A549 (cell line): ENCODE measurements at regions not wholly inside any gene's neighbourhood (a gene's known extent, or its start where the extent isn't known, plus 50 kb on each side); places are given as distances from the start of the nearest gene placed in this dataset.

ENCODE experiments used
- ATAC-seq, 2 experiments: fragments of 200-7000 bp in 1 of 2; fragments of >200 bp in 1 of 2; cut with Nextera tagmentation in 1 of 2; cut with Tn5 transposase in 1 of 2; 3 replicates each; pipeline versions ENCODE4 v1.8.0 to v1.9.1; 2018 to 2020; ENCODE audit warnings: mild to moderate bottlenecking in 1 of 2, moderate library complexity in 1 of 2
- CTCF ChIA-PET: fragments of 300-600 bp; sonication (Branson Sonifier 250); formaldehyde crosslinking; extraction: SDS; loops from one replicate; lab custom pipeline; 2021; ENCODE audit warnings: antibody characterized with exemption, inconsistent platforms; lab: Yijun Ruan, JAX
- POLR2A ChIA-PET: fragments of 350-600 bp; formaldehyde crosslinking; extraction: SDS; loops from one replicate; lab custom pipeline; 2021; ENCODE audit warnings: antibody characterized with exemption, inconsistent platforms; lab: Yijun Ruan, JAX
- DNase-seq, 2 experiments: peaks; one replicate each; pipeline versions ENCODE4 v3.0.0 to v3.0.0-alpha.2; 2011 to 2016; ENCODE audit warnings: low read depth in 1 of 2, low spot score in 1 of 2
- FAIRE-seq: peaks from 2 replicates; lab custom pipeline; 2011; peaks lifted over from hg19 to GRCh38; lab: Jason Lieb, UNC
- H3K27ac ChIP-seq, 2 experiments: fragments of >200 bp; sonication (Bioruptor Twin); formaldehyde crosslinking; 3 replicates each; pipeline ENCODE4 v1.5.1; 2016 to 2017
- H3K4me1 ChIP-seq: fragments of >200 bp; sonication (Bioruptor Twin); formaldehyde crosslinking; 3 replicates; pipeline ENCODE4 v1.6.1; 2016
- H3K4me2 ChIP-seq: fragments of >200 bp; sonication (Bioruptor Twin); formaldehyde crosslinking; 3 replicates; pipeline ENCODE4 v1.6.1; 2016
- H3K4me3 ChIP-seq: fragments of >200 bp; sonication (Bioruptor Twin); formaldehyde crosslinking; 3 replicates; pipeline ENCODE4 v1.5.1; 2016
- H3K9me3 ChIP-seq: fragments of >200 bp; sonication (Bioruptor Twin); formaldehyde crosslinking; 3 replicates; pipeline ENCODE4 v1.6.1; 2016
- BHLHE40 ChIP-seq: IDR thresholded peaks from 2 replicates; pipeline ENCODE4 v1.6.1; 2012; ENCODE audit warnings: low read depth, low read length, inconsistent platforms
- CBX8 ChIP-seq: fragments of 200-600 bp; sonication (generic); IDR thresholded peaks from 2 replicates; pipeline ENCODE4 v1.6.1; 2016
- CHD2 ChIP-seq: fragments of 150-350 bp; IDR thresholded peaks from 2 replicates; pipeline ENCODE4 v1.6.1; 2014; ENCODE audit warnings: low read length; ENCODE audit not compliant: partially characterized antibody
- EHF ChIP-seq: fragments of 250-450 bp; sonication (Bioruptor Pico); IDR thresholded peaks from 2 replicates; pipeline ENCODE4 v1.5.0; 2020; ENCODE audit warnings: mild to moderate bottlenecking
- GATA3 ChIP-seq: IDR thresholded peaks from 2 replicates; pipeline ENCODE4 v1.6.1; 2012; ENCODE audit warnings: borderline replicate concordance
- HOXA7 ChIP-seq: fragments of 250-450 bp; sonication (Bioruptor Pico); IDR thresholded peaks from 2 replicates; pipeline ENCODE4 v1.5.0; 2020; ENCODE audit warnings: mild to moderate bottlenecking, moderate library complexity
- HOXB13 ChIP-seq: fragments of 250-450 bp; sonication (Bioruptor Pico); IDR thresholded peaks from 2 replicates; pipeline ENCODE4 v1.5.0; 2020; ENCODE audit warnings: low read depth, mild to moderate bottlenecking, moderate library complexity
- HOXB5 ChIP-seq: fragments of 250-450 bp; sonication (Bioruptor Pico); IDR thresholded peaks from 2 replicates; pipeline ENCODE4 v1.5.0; 2020; ENCODE audit warnings: mild to moderate bottlenecking, moderate library complexity
- KDM1A ChIP-seq: fragments of 200-600 bp; sonication (generic); IDR thresholded peaks from 2 replicates; pipeline ENCODE4 v1.6.1; 2016; ENCODE audit warnings: low read depth, mild to moderate bottlenecking
- MAZ ChIP-seq: fragments of 150-350 bp; IDR thresholded peaks from 2 replicates; pipeline ENCODE4 v1.6.1; 2014; ENCODE audit warnings: antibody characterized with exemption, low read depth, low read length, borderline replicate concordance
- NR3C1 ChIP-seq: fragments of >200 bp; sonication (Bioruptor Twin); formaldehyde crosslinking; IDR thresholded peaks from 3 replicates; pipeline ENCODE4 v1.6.1; 2017
- PHF8 ChIP-seq: fragments of 200-600 bp; sonication (generic); IDR thresholded peaks from 2 replicates; pipeline ENCODE4 v1.6.1; 2016; ENCODE audit warnings: low read depth, mild to moderate bottlenecking, antibody characterized with exemption, moderate library complexity, borderline replicate concordance
- POLR2A ChIP-seq: IDR thresholded peaks from 2 replicates; pipeline ENCODE4 v1.6.1; 2012; ENCODE audit warnings: mild to moderate bottlenecking, low read length
- RAD21 ChIP-seq, 2 experiments: fragments of >200 bp in 1 of 2; sonication (Bioruptor Twin) in 1 of 2; formaldehyde crosslinking in 1 of 2; IDR thresholded peaks in 1 of 2; conservative IDR thresholded peaks in 1 of 2; 2 replicates in 1 of 2; 3 replicates in 1 of 2; pipeline ENCODE4 v1.6.1; 2012 to 2018; ENCODE audit warnings: inconsistent platforms in 1 of 2
- RARB ChIP-seq: fragments of 250-450 bp; sonication (Bioruptor Pico); IDR thresholded peaks from 2 replicates; pipeline ENCODE4 v1.8.0; 2021; ENCODE audit warnings: mild to moderate bottlenecking, moderate library complexity
- SREBF2 ChIP-seq: fragments of 450-650 bp; IDR thresholded peaks from 2 replicates; pipeline ENCODE4 v1.6.1; 2014; ENCODE audit warnings: mild to moderate bottlenecking, moderate library complexity
- TFCP2L1 ChIP-seq: fragments of 250-450 bp; sonication (Bioruptor Pico); IDR thresholded peaks from 2 replicates; pipeline ENCODE4 v1.5.0; 2021; ENCODE audit warnings: mild to moderate bottlenecking
- TP53 ChIP-seq: fragments of 250-450 bp; sonication (Bioruptor Pico); IDR thresholded peaks from 2 replicates; pipeline ENCODE4 v1.5.0; 2021; ENCODE audit warnings: mild to moderate bottlenecking, moderate library complexity
- ZC3H11A ChIP-seq: fragments of 450-650 bp; IDR thresholded peaks from 2 replicates; pipeline ENCODE4 v1.6.1; 2014; ENCODE audit warnings: antibody characterized with exemption, mild to moderate bottlenecking
- ZSCAN20 ChIP-seq: fragments of 250-450 bp; sonication (Bioruptor Pico); IDR thresholded peaks from 2 replicates; pipeline ENCODE4 v1.8.0; 2022; ENCODE audit warnings: mild to moderate bottlenecking, moderate library complexity
- WGBS: methylation state at CpG from one replicate; pipeline ENCODE4 v1.1.6; 2017; ENCODE audit errors: missing lambda C conversion rate; 5-methylcytosine and 5-hydroxymethylcytosine counted together
- TF ChIP-seq, protein P1 (sequence below): fragments of >200 bp; sonication (Bioruptor Twin); formaldehyde crosslinking; IDR thresholded peaks from 2 replicates; pipeline ENCODE4 v1.6.1; 2016
- TF ChIP-seq, protein P2 (sequence below): IDR thresholded peaks from 2 replicates; pipeline ENCODE4 v1.6.1; 2012; ENCODE audit warnings: low read depth, borderline replicate concordance
- TF ChIP-seq, protein P3 (sequence below): fragments of >200 bp; sonication (Bioruptor Twin); formaldehyde crosslinking; IDR thresholded peaks from 3 replicates; pipeline ENCODE4 v1.5.1; 2016
- TF ChIP-seq, protein P4 (sequence below): fragments of 150-350 bp; IDR thresholded peaks from 2 replicates; pipeline ENCODE4 v1.6.1; 2014; ENCODE audit warnings: low read depth, mild to moderate bottlenecking, low read length

DNA sequence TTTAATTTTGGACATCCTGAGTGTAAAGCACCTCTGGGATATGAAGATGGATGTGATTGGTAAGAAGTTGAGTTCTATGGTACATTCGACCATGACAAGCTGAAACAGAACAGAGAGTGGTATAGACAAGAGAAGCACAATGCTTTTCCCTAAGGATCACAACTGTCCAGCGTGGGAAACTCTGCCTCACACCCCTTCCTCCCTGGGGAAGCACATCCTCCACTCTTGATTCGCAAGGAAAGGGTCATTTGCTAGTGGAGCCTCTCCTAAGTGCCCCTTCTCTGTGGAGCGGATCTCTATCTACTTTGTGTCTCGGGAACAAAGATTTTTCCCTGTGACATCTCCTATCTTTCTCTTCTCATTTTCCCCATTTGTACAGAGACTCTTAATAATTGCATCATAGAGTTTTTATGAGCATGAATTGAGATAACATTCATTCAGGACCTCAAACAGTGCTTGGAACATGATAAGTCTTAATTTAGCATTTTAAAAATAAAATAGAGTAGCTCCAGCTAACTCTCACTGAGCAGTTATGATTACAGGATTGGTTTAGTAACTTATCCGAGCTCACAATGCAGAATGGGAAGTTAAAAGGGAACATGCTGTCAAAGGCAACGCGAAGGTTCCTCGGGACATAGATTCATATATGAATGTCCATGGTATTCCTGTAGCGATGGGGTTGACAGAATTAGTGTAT is 775.2 kb downstream of the C6orf118 start:
- ATAC-seq (no peak), DNase-seq (no peak), FAIRE-seq (no peak)
- CTCF ChIA-PET, result no interaction called here
- 30% methylated on average over 10 of the region's 10 CpGs for WGBS
- no peak overlapping the region for H3K4me3 ChIP-seq
- H3K4me1 ChIP-seq, result no peaks in the 10 kb centered on the region
- POLR2A ChIA-PET, result no interaction called here
- no peaks in the 10 kb centered on the region for H3K9me3 ChIP-seq
- H3K27ac ChIP-seq, result no peak overlapping the region
- no peak overlapping the region for H3K4me2 ChIP-seq
- TF ChIP-seq NR3C1 (no peak), MAZ (no peak), CHD2 (no peak), HOXB13 (CRISPR knock-in tag) (no peak), RARB (CRISPR knock-in tag) (no peak), BHLHE40 (no peak), EHF (CRISPR knock-in tag) (no peak), CBX8 (no peak), KDM1A (no peak), GATA3 (no peak), ZSCAN20 (CRISPR knock-in tag) (no peak), SREBF2 (no peak)
- TF ChIP-seq, protein P1, sequence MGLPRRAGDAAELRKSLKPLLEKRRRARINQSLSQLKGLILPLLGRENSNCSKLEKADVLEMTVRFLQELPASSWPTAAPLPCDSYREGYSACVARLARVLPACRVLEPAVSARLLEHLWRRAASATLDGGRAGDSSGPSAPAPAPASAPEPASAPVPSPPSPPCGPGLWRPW, result no peak
- TF ChIP-seq, protein P2, sequence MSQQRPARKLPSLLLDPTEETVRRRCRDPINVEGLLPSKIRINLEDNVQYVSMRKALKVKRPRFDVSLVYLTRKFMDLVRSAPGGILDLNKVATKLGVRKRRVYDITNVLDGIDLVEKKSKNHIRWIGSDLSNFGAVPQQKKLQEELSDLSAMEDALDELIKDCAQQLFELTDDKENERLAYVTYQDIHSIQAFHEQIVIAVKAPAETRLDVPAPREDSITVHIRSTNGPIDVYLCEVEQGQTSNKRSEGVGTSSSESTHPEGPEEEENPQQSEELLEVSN, result no peak
- TF ChIP-seq, protein P3, sequence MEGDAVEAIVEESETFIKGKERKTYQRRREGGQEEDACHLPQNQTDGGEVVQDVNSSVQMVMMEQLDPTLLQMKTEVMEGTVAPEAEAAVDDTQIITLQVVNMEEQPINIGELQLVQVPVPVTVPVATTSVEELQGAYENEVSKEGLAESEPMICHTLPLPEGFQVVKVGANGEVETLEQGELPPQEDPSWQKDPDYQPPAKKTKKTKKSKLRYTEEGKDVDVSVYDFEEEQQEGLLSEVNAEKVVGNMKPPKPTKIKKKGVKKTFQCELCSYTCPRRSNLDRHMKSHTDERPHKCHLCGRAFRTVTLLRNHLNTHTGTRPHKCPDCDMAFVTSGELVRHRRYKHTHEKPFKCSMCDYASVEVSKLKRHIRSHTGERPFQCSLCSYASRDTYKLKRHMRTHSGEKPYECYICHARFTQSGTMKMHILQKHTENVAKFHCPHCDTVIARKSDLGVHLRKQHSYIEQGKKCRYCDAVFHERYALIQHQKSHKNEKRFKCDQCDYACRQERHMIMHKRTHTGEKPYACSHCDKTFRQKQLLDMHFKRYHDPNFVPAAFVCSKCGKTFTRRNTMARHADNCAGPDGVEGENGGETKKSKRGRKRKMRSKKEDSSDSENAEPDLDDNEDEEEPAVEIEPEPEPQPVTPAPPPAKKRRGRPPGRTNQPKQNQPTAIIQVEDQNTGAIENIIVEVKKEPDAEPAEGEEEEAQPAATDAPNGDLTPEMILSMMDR, result no peak

DNA sequence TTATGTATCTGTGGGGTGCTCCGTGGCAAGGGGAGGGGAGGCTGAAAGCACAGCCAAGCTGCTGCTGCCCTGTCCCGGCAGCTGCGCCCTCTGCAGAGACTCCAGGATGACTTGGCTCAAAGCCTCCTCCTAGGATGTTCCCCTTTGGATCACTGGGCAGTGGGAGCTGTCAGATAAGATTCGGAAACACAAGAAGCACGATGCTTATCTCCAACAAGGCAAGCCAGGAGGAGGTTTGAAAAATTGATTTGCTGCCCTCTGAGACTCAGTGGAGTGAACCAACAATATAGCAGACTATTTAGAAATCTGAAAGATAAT is 776.4 kb downstream of the C6orf118 start:
- ChIA-PET CTCF (no interaction called here), POLR2A (no interaction called here)
- H3K4me2 ChIP-seq, result no peak overlapping the region
- H3K9me3 ChIP-seq, result no peaks in the 10 kb centered on the region
- TF ChIP-seq, protein P4, sequence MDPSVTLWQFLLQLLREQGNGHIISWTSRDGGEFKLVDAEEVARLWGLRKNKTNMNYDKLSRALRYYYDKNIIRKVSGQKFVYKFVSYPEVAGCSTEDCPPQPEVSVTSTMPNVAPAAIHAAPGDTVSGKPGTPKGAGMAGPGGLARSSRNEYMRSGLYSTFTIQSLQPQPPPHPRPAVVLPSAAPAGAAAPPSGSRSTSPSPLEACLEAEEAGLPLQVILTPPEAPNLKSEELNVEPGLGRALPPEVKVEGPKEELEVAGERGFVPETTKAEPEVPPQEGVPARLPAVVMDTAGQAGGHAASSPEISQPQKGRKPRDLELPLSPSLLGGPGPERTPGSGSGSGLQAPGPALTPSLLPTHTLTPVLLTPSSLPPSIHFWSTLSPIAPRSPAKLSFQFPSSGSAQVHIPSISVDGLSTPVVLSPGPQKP, result no peak
- TF ChIP-seq RARB (CRISPR knock-in tag), result no peak
- no peak for TF ChIP-seq CHD2
- TF ChIP-seq HOXA7 (CRISPR knock-in tag), result no peak
- TF ChIP-seq ZC3H11A, result no peak
- no peak for TF ChIP-seq POLR2A
- TF ChIP-seq GATA3, result no peak
- no peak for TF ChIP-seq TFCP2L1 (CRISPR knock-in tag)
- TF ChIP-seq HOXB5 (CRISPR knock-in tag), result no peak
- TF ChIP-seq, protein P1, result no peak
- TF ChIP-seq TP53, result no peak
- no peak for TF ChIP-seq PHF8
- TF ChIP-seq, protein P2, result no peak
- TF ChIP-seq RAD21 (conservative IDR thresholded peaks at IDR 0.05 in 1 of 2, IDR thresholded peaks at IDR 0.05 in 1 of 2), result no peak
- H3K4me3 ChIP-seq, result no peak overlapping the region
- no peak for DNase-seq
- FAIRE-seq, result no peak
- no peak for ATAC-seq
- H3K4me1 ChIP-seq, result no peaks in the 10 kb centered on the region
- H3K27ac ChIP-seq, result no peak overlapping the region
- 34% methylated on average over 5 of the region's 5 CpGs for WGBS
